HUES48 (cell line): ENCODE measurements at regions not wholly inside any gene's neighbourhood (a gene's known extent, or its start where the extent isn't known, plus 50 kb on each side); places are given as distances from the start of the nearest gene placed in this dataset.
"Not testable (repeated sequence)": the region's sequence is repeated elsewhere in the genome, so short reads cannot be mapped to it uniquely, and the experiment has no call there.

Experiments used
- H3K27ac ChIP-seq: one replicate; pipeline ENCODE4 v1.7.0; 2013; ENCODE audit warnings: low read depth, low read length, inconsistent platforms
- H3K27me3 ChIP-seq: 2 replicates; pipeline ENCODE4 v1.6.1; 2013; ENCODE audit warnings: mild to moderate bottlenecking, low read length; ENCODE audit not compliant: control insufficient read depth, insufficient read depth
- H3K36me3 ChIP-seq: 2 replicates; pipeline ENCODE4 v1.6.1; 2013; ENCODE audit warnings: low read length; ENCODE audit not compliant: control insufficient read depth, insufficient read depth
- H3K4me1 ChIP-seq: 2 replicates; pipeline ENCODE4 v1.6.1; 2013; ENCODE audit warnings: mild to moderate bottlenecking, low read length; ENCODE audit not compliant: control insufficient read depth, insufficient read depth
- H3K4me3 ChIP-seq: 2 replicates; pipeline ENCODE4 v1.5.1; 2013; ENCODE audit warnings: mild to moderate bottlenecking, low read depth, low read length
- H3K9ac ChIP-seq: 2 replicates; pipeline ENCODE4 v1.6.1; 2013; ENCODE audit warnings: mild to moderate bottlenecking, low read depth, low read length, moderate library complexity
- H3K9me3 ChIP-seq: 2 replicates; pipeline ENCODE4 v1.6.1; 2013; ENCODE audit warnings: low read length; ENCODE audit not compliant: control insufficient read depth, insufficient read depth

GRCh38 chr10:129056734-129057689, 410.0 kb upstream of the MGMT start:
- peaks cover 5% of the 10 kb centered on the region; the same call in 1 of the 2 replicates for H3K4me1 ChIP-seq
- H3K27me3 ChIP-seq = no peaks in the 10 kb centered on the region
- no peak overlapping the region for H3K9ac ChIP-seq

DNA sequence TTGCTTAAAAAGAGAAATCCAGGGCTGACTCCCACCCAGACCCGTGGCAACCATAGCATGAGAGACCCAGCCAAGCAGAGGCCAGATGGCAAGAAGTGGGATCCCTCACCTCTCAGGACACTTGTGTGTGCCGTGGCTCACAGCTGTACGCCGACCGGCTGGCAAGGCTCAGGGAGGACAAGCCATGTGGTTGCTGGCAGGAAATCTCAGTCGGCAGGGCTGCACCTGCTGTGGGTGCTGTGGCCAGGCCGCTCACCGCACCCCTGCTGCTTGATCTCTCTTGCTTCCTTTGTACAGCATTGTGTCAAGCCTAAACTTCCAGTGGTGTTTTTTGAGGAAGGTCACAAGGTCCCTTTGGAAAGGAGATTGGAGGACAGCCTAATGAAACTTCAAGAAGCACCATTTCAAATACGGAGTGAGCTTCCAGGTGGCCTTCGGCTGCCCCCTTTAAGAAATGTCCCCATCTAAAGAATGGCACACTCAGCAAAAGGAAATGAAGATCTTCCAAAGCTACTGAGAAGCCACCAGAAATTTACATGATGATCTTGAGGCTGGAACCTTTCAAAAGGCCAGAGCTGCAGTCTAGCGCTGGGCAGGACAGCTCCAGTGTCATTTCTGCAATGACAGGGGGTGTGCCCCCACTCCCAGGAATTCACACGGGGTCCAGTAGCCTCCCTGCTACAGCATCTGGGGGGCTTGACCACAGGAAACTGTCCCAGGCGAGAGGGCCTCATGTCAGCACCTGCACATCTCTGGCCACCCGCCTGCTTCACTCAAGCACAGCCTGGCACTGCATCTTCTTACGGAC, 409.0 kb upstream of the MGMT start:
- no peak overlapping the region for H3K4me3 ChIP-seq
- H3K4me1 ChIP-seq = peaks cover 14% of the 10 kb centered on the region
- H3K36me3 ChIP-seq = no peaks in the 10 kb centered on the region
- H3K27me3 ChIP-seq = no peaks in the 10 kb centered on the region
- H3K9ac ChIP-seq = no peak overlapping the region
- no peak overlapping the region for H3K27ac ChIP-seq
- H3K9me3 ChIP-seq = no peaks in the 10 kb centered on the region

More at GRCh38 chr10:129056734-129057689, 410.0 kb upstream of the MGMT start:
- Histone ChIP-seq H3K9me3 (no peaks in the 10 kb centered on the region), H3K27ac (no peak overlapping the region), H3K4me3 (no peak overlapping the region), H3K36me3 (no peaks in the 10 kb centered on the region)

- peaks cover 14% of the 10 kb centered on the region for H3K4me1 ChIP-seq
- H3K27ac ChIP-seq = no peak overlapping the region
- no peak overlapping the region for H3K4me3 ChIP-seq
- H3K27me3 ChIP-seq = no peaks in the 10 kb centered on the region
- no peaks in the 10 kb centered on the region for H3K9me3 ChIP-seq
- H3K36me3 ChIP-seq = no peaks in the 10 kb centered on the region
- no peak overlapping the region for H3K9ac ChIP-seq
Measured at GRCh38 chr10:129058664-129059155, 408.3 kb upstream of the MGMT start.

- H3K9ac ChIP-seq = no peak overlapping the region
- no peaks in the 10 kb centered on the region for H3K36me3 ChIP-seq
- no peak overlapping the region for H3K27ac ChIP-seq
- H3K4me1 ChIP-seq = peaks cover 14% of the 10 kb centered on the region
- no peak overlapping the region for H3K4me3 ChIP-seq
- no peaks in the 10 kb centered on the region for H3K27me3 ChIP-seq
- no peaks in the 10 kb centered on the region for H3K9me3 ChIP-seq
Measured at GRCh38 chr10:129059977-129060376, 407.1 kb upstream of the MGMT start.

GRCh38 chr10:129063212-129063611, 403.8 kb upstream of the MGMT start:
- H3K27me3 ChIP-seq = no peaks in the 10 kb centered on the region
- peaks cover 14% of the 10 kb centered on the region for H3K4me1 ChIP-seq
- no peaks in the 10 kb centered on the region for H3K36me3 ChIP-seq
- no peak overlapping the region for H3K9ac ChIP-seq
- no peak overlapping the region for H3K27ac ChIP-seq
- no peak overlapping the region for H3K4me3 ChIP-seq
- no peaks in the 10 kb centered on the region for H3K9me3 ChIP-seq

- no peaks in the 10 kb centered on the region for H3K36me3 ChIP-seq
- H3K27me3 ChIP-seq = no peaks in the 10 kb centered on the region
- no peak overlapping the region for H3K4me3 ChIP-seq
- H3K27ac ChIP-seq = no peak overlapping the region
- H3K9ac ChIP-seq = no peak overlapping the region
- H3K9me3 ChIP-seq = no peaks in the 10 kb centered on the region
- H3K4me1 ChIP-seq = peaks cover 14% of the 10 kb centered on the region
Measured at GRCh38 chr10:129063877-129064276, 403.2 kb upstream of the MGMT start.

- H3K36me3 ChIP-seq, H3K27me3 ChIP-seq, H3K9ac ChIP-seq, H3K27ac ChIP-seq, H3K9me3 ChIP-seq, H3K4me3 ChIP-seq: not testable (repeated sequence)
- peaks cover 13% of the 10 kb centered on the region for H3K4me1 ChIP-seq
Measured at GRCh38 chr10:129066529-129066928, 400.5 kb upstream of the MGMT start.

DNA sequence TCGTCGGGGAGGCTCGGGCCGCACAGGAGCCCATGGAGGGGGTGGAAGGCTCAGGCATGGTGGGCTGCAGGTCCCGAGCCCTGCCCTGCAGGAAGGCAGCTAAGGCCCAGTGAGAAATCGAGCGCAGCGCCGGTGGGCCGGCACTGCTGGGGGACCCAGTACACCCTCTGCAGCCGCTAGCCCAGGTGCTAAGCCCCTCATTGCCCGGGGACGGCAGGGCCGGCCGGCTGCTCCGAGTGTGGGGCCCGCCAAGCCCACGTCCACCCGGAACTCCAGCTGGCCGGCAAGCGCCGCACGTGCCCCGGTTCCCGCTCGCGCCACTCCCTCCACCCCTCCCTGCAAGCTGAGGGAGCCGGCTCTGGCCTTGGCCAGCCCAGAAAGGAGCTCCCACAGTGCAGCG, 395.6 kb upstream of the MGMT start:
- H3K4me3 ChIP-seq, H3K36me3 ChIP-seq, H3K9ac ChIP-seq, H3K27me3 ChIP-seq, H3K9me3 ChIP-seq, H3K4me1 ChIP-seq, H3K27ac ChIP-seq: not testable (repeated sequence)

- no peak overlapping the region for H3K4me3 ChIP-seq
- no peaks in the 10 kb centered on the region for H3K9me3 ChIP-seq
- no peaks in the 10 kb centered on the region for H3K27me3 ChIP-seq
- no peak overlapping the region for H3K9ac ChIP-seq
- H3K27ac ChIP-seq = no peak overlapping the region
- H3K4me1 ChIP-seq = no peaks in the 10 kb centered on the region
- H3K36me3 ChIP-seq = no peaks in the 10 kb centered on the region
Measured at GRCh38 chr10:129074939-129075338, 392.1 kb upstream of the MGMT start.

DNA sequence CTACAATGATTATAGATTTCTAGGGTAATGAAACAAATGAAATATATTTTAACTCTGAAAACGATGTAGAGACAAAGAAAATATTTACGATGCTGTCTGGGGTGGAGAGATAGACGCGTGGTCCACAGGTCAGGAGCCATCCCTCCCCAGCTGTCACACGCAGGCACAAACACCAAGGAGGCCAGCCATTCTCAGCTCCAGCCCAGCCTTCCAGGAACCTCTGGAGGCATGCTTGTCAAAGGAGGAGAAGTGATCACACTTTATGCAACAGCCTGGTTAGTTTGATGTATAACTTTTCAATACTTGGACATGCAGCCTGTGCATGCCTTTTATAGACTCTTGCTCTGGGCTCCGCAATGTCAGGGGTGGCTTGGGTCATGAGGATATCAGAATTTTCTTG, 391.5 kb upstream of the MGMT start:
- Histone ChIP-seq H3K4me3 (no peak overlapping the region), H3K27me3 (no peaks in the 10 kb centered on the region), H3K4me1 (no peaks in the 10 kb centered on the region), H3K9ac (no peak overlapping the region), H3K27ac (no peak overlapping the region), H3K36me3 (no peaks in the 10 kb centered on the region), H3K9me3 (no peaks in the 10 kb centered on the region)

DNA sequence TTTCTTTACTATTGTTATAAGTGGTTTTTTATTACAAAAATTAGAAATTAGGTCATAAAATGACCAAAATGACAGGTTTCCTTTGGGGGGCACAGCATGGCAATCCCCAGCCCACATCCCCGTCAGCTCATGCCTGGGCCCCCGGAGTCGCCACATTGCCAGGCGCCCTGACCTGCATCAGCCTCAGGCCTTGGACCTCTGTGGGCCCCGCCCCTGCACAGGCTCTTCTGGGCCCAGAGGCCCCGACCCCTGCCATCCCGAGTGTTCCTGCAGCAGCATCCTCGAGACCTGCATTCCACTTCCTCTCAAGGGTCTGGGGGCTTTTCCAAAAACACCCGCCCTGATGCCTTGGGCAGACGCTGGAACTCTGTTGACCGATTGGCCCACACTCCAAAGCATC, 391.1 kb upstream of the MGMT start:
- H3K27me3 ChIP-seq = no peaks in the 10 kb centered on the region
- H3K4me3 ChIP-seq = no peak overlapping the region
- no peaks in the 10 kb centered on the region for H3K9me3 ChIP-seq
- no peaks in the 10 kb centered on the region for H3K36me3 ChIP-seq
- H3K4me1 ChIP-seq = no peaks in the 10 kb centered on the region
- no peak overlapping the region for H3K27ac ChIP-seq
- no peak overlapping the region for H3K9ac ChIP-seq
